PFSK-1 (cell line): ENCODE measurements at regions not wholly inside any gene's neighbourhood (a gene's known extent, or its start where the extent isn't known, plus 50 kb on each side); places are given as distances from the start of the nearest gene placed in this dataset.

Source experiments
- POLR2AphosphoS5 ChIP-seq: IDR thresholded peaks from 2 replicates; pipeline ENCODE4 v1.6.1; 2012; ENCODE audit warnings: low read depth, mild to moderate bottlenecking, control low read depth, low read length, moderate library complexity
- TF ChIP-seq, protein P1 (sequence below), 2 experiments: IDR thresholded peaks; 2 replicates each; pipeline versions ENCODE4 v1.6.1 to v1.8.0; 2011 to 2012; ENCODE audit warnings: low read depth in 2 of 2, low read length in 2 of 2, control low read depth in 1 of 2, inconsistent platforms in 1 of 2, mild to moderate bottlenecking in 1 of 2, moderate library complexity in 1 of 2; ENCODE audit not compliant: insufficient read depth in 1 of 2

DNA sequence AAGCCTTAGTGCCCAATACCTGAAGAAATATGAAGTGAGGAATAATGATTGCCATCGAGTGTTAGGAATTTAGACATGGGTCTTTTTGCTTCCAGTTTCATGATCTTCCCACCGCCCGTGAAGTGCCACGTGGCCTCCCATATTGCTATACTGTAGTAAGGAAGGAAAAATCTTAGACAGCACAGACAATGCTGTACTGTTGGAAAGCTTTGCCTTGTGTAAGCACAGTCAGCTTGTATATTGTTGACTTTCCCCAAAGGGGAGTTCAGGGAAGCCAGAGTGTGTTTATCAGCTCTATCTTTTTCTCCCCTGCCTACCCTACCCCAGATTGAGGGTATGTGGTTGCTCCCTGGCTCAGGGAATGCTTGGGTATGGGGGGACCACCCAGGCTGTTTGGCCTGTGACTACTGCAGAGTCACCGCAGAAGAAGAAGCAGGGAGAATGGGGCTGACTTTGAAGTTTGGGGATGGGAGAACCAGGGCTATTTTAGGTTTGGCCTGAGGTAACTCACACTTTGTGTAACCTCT lies 161.8 kb upstream of the MEF2C start:
- no peak for TF ChIP-seq POLR2AphosphoS5
- TF ChIP-seq, protein P1, sequence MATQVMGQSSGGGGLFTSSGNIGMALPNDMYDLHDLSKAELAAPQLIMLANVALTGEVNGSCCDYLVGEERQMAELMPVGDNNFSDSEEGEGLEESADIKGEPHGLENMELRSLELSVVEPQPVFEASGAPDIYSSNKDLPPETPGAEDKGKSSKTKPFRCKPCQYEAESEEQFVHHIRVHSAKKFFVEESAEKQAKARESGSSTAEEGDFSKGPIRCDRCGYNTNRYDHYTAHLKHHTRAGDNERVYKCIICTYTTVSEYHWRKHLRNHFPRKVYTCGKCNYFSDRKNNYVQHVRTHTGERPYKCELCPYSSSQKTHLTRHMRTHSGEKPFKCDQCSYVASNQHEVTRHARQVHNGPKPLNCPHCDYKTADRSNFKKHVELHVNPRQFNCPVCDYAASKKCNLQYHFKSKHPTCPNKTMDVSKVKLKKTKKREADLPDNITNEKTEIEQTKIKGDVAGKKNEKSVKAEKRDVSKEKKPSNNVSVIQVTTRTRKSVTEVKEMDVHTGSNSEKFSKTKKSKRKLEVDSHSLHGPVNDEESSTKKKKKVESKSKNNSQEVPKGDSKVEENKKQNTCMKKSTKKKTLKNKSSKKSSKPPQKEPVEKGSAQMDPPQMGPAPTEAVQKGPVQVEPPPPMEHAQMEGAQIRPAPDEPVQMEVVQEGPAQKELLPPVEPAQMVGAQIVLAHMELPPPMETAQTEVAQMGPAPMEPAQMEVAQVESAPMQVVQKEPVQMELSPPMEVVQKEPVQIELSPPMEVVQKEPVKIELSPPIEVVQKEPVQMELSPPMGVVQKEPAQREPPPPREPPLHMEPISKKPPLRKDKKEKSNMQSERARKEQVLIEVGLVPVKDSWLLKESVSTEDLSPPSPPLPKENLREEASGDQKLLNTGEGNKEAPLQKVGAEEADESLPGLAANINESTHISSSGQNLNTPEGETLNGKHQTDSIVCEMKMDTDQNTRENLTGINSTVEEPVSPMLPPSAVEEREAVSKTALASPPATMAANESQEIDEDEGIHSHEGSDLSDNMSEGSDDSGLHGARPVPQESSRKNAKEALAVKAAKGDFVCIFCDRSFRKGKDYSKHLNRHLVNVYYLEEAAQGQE (IDR thresholded peaks at IDR 0.05; ENCODE audit: insufficient read depth in 1 of 2, low read depth in 2 of 2, low read length in 2 of 2): no peak
